ENCODE measurements at regions not wholly inside any gene's neighbourhood (a gene's known extent, or its start where the extent isn't known, plus 50 kb on each side); places are given as distances from the start of the nearest gene placed in this dataset.

DNA sequence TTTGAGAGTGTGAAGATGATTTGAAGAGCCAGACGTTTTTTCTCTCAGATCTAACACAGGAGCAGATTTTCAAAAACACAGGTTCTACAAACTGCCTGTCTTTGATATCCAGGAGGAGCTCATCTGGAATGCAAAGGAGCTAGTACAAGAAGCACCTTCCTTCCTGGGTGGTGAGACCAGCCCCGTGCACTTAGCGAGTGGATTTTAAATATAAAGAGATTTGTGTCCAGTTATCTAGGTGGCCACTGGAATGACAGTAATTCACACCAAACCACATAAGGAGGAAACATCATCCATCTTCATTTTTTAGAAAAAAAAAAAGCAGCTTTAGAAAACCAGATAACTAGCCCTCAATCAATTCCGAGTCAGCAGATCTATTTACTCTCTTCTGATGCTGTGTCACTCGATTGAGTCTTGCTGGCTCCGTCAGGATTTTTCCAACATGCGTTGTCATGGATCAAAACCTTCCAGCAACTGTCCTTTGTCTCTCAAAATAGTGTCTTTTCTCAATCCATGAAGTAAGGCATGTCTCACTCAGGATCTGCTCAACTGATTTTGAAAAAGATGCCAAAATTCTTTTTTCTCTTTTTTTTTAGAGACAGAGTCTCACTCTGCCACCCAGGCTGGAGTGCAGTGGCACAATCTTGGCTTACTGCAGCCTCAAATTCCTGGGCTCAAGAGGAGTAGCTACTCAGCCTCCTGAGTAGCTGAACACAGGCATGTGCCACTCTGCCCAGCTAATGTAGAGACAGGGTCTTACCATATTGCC is 451.2 kb upstream of the PSMD7 start:
- no peak for DNase-seq (ENCODE audit: low read depth in 1 of 2, low spot score in 1 of 2)

DNA sequence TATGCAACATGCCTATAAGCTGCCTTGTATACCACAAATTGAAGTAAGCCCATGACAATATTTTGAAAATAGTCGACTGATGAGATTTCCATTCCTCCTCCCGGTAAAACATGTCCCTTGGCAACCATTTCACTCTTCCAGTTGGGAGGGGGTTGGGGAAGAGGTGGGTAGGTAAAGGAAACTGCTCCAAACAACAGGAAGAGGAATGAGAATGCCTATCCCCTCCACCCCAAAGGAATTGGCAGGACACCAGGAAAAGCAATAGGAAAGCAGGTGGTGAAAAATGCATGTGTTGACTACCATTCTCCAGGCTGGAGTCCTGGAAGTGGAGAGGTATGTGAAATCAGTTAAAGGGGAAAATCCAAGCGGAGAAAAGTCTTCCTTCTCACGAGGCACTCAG is 455.9 kb upstream of the PSMD7 start:
- DNase-seq (ENCODE audit: low read depth in 1 of 2, low spot score in 1 of 2): no peak

DNA sequence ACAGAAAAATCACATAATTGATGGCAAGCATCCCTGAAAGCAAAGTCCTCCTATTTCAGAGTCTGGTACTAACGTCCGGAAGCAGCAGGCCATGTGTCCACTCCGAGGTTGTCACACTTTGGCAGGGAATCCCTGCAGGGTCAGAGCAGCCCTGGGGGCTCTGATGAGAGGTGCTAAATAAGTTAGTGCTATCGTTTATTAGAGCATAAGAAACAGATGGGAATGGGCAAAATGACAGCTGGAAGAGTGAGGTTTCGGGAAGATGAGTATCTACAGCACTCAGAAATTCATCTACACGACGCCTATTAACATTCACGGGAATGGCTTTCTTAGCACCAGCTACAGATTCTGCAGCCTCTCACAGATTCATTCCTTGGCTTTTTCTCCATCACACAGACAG is 465.4 kb upstream of the PSMD7 start:
- no peak for DNase-seq (ENCODE audit: low read depth in 1 of 2, low spot score in 1 of 2)

DNA sequence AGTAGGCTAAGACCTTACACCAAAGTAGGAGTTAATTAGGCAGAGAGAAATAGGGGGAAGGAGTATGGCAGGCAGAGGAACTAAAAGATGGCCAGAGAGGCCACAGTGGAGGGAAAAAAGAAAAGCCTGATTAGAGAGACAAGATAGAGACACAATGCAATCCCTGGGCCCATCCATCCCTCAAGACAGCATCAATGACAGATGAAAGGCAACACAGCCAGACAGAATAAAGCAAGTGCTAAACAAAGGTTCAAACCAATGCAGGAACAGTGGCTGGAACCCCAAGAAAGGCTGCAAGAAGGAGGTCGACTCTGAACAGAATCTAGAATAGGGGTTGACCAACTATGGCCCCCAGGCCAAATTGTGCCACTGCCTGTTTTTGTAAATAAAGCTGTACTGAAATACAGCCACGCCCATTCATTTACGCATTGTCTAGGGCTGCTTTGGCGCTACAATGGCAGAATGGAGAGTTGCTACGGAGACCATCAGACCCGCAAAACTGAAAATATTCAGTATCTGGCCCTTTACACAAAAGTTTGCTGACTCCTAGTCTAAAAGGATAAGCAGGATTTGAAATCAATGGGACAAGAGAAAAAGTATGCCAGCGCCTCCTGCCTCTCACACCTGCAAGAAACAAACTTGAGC is 473.3 kb upstream of the PSMD7 start:
- no peak for DNase-seq (ENCODE audit: low read depth in 1 of 2, low spot score in 1 of 2)

DNA sequence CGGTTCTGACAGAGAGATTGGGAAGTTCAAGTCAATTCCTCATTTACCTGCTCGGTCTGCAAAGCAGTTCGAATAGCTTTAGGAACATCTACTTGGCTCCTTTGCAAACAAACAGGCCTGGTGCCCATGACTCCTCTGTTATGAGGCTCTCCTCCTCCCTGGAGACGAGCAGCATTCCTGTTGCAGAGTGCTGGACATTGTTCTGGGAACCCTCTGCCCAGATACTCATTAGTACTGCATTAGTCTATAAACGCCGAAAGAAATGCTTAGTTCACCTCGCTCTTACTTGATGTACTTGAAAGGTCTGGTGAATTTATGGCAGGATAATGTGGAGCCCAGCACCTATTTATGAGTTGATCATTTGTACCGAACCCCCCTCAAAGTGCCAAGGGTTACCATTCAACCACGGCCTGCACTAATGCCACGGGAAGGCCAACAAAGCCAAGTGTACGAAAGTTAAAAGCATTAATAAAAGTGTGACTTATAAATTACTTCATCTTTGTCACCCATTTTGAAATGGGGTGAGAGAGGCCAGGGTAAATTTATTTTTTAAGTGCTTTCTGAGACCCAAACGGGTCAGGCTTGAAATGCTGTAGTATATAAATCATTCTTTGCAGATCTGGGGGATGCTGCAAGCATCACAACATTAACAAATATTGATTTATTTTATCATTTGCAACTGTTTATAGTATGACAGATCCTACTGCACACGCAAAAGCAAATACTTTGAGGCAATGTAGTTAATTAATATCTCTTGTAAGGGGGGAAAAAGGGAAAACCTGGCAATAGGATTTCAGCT is 478.9 kb upstream of the PSMD7 start:
- no peak for DNase-seq (ENCODE audit: low read depth in 1 of 2, low spot score in 1 of 2)

DNA sequence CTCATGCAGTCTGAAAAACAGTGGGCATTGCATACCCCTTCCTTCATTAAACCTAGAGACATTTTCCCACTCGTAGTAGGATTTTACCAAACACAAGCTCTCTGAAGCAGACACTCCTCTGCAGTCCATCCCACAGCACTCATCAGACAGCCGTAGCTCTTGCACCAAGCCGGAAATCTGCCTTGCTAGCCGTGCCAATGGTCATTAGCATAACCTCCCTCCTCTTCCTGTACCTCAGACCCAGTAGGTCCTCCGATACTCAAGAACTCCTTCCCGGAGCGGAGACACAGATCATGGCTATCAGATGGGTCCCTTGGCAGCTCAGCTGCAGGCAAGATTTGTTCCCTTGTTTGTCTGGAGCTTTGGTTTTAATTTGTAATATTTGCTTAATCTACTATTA is 483.1 kb upstream of the PSMD7 start:
- no peak for DNase-seq (ENCODE audit: low read depth in 1 of 2, low spot score in 1 of 2)

DNA sequence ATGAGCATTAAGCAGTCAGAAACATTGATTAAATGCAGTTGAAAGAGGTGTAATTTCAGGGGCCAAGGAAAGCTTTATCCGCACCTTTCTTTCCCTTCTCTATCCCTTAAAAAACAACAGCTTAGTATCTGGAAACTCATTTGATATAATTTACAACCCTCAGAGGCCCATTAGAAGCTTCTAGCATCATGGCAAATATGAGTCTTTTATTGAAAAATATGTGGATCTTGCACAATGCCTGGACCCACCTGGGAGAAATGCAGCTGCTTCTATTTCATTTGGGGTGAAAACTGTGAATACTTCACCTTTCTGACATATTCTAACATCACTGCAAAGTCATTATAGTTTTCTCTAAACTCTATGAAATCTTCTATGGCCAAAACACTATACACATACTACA is 492.2 kb upstream of the PSMD7 start:
- no peak for DNase-seq (ENCODE audit: low read depth in 1 of 2, low spot score in 1 of 2)

DNA sequence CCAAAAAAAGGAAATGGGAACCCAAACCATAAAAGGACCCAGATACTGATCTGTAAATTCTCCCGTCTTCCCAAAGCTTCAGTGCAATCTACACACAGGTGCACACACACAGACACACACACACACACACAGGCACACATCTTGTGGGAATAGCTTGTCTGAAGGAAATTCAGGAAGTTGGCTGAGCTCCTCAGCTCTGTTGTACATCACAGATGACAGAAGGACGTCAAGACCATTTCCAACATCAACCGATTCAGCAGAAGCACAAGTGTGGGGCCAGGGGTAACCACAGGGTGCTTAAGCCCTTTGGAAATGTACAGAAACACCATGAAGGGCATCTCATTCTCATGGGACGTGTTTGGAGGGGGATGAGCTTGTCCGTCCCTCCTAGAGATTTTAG is 498.1 kb upstream of the PSMD7 start:
- no peak for DNase-seq (ENCODE audit: low read depth in 1 of 2, low spot score in 1 of 2)

DNA sequence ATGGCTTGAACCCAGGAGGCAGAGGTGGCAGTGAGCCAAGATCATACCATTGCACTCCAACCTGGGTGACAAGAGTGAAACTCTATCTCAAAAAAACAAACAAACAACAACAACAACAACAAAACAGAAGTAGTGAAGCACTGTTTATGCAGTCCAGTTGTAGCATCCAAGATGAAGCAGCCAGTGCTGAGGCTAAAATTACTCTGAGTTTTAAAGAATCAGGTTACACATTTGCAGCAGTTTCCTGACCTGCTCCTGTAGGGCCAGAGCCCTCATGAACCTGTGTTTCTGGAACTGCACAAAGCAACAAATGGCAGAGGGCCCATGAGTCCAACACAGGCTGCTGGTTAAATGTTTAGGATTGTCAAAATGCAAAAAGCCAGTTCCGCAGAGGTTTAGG is 499.5 kb upstream of the PSMD7 start:
- DNase-seq (ENCODE audit: low read depth in 1 of 2, low spot score in 1 of 2): no peak

DNA sequence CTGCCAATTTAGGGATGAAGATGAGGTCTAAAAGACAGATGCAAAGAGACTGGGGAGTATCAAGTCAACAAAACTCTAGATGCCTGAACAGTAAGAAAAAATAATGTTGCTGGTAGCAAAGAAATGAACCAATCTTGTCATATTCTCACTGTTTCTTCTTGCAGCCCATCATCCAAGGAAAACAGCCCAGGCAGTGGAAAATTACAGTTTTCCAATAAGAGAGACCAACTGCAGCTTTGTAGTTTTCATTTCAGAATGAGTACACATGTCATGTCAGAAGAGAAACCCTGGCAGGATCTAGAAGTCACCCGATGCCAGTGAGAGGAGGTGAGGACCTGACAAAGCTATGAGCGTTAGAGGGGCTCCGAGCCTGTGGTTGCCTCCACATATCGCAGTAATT is 500.4 kb upstream of the PSMD7 start:
- no peak for DNase-seq (ENCODE audit: low read depth in 1 of 2, low spot score in 1 of 2)

DNA sequence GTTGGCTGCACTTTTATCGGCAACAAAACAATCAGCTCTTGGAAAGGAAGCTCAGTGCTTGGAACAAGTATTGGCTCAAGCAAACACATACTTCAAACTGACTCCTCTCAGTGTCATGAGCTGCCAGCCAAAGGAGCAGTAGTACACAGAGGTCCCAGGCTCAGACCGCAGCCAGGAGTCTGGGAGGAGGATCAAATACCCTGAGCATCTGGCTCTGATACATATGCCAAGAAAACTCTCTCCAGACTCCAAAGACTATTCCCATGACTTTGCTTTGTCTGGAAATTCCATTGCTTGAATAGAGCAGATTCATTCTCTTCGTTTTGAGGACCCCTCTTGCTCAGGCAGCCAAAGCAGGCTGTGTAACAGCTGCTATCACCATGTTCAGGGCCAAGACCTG is 501.6 kb upstream of the PSMD7 start:
- DNase-seq (ENCODE audit: low read depth in 1 of 2, low spot score in 1 of 2): no peak

DNA sequence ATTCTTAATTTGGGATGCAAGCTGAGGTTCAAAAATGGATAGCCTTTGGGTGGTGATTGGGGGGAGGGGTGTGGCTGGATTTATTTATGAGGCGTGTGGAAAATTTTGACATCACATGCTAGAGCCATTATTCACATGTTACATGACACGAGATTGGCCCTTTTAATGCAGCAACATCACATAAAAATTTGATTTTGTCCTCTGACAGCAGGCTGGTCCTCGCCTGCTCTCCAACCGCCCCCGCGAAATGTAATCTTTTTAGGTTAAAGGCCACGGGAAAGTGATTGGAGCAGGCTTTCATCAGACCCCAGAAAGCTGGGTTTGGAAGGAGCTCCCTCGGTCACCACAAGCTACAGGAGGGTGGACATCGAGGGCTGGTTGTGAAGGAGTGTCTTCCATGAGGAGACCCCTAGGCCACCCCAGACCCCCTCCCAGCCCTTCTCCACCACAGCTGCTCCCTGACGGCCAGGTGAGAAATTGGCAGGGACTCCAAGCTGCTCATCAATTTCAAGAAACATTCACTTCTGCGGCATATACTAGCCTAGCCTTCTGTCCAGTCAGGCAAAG is 502.7 kb upstream of the PSMD7 start:
- no peak for DNase-seq (ENCODE audit: low read depth in 1 of 2, low spot score in 1 of 2)

DNA sequence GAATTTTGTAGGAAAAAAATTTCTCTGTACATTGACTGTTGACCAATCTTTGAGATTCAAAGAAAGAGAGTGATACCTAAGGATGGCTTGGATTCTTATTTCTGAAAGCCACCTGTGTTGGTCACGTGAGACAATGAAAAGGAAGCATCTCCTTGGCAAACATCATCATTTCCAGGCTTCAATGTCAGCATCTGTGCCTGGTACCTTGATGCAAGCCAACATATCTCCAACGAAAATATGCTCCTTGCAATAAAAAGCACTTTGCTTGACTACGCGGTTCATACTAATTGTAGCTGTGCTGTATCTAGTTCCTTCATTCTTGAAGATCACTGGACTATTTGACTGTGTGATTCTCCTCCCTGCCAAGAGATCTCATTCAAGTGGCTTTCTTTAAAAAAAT is 503.4 kb upstream of the PSMD7 start:
- no peak for DNase-seq (ENCODE audit: low read depth in 1 of 2, low spot score in 1 of 2)

DNA sequence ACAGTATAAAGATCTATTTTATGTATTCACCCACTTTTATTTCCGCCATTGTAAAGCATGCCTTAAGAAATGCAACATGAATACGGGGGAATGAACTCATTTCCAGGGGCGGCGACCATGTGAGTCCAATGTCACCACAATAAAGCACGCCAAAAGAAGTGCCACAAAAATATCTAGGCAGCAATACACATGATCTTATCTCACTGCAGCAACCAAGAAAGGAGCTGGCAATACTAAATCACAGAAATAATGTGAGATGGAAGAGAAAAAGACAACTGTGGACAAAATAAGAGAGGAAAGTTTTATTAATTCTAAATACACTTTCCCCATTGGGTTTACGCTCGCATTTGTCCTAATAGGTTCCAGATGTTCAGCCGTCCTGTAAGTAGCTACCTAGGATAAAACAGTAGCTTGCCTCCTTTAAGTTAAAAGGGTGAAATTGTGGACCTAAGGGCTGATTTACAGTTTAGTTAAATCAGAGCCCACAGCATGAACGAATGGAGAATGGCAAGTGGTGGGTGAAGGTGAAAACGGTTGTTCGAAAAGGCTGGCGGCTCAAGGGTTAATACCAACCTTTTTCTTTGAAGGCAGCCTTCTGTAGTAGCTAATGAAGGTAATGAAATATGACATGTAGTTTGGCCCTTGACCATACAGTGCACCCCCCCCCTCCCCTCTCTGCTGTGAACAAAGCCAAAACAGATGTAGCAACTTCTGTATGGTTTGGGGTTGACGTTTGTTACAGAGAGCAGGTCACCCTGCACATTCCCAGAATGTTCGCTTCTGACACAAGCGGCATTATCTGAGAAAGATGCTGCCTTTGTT is 504.2 kb upstream of the PSMD7 start:
- no peak for DNase-seq (ENCODE audit: low read depth in 1 of 2, low spot score in 1 of 2)

DNA sequence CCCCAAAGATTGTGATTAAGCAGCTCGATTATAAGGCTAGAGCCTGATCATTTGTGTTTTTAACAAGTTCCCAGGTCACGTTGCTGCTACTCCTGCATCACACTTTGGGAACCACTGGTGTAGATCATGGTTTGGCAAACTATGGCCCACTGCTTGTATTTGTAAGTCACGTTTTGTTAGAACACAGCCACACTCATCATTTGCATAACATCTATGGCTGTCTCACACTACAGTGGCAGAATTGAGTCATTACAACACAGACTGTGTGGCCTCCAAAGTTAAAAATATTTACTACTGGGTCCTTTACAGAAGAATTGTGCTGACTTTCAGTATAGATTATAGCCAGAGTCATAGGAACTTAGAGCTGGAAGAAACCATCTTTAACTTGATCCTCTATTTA is 515.3 kb upstream of the PSMD7 start:
- DNase-seq (ENCODE audit: low read depth in 1 of 2, low spot score in 1 of 2): no peak

DNA sequence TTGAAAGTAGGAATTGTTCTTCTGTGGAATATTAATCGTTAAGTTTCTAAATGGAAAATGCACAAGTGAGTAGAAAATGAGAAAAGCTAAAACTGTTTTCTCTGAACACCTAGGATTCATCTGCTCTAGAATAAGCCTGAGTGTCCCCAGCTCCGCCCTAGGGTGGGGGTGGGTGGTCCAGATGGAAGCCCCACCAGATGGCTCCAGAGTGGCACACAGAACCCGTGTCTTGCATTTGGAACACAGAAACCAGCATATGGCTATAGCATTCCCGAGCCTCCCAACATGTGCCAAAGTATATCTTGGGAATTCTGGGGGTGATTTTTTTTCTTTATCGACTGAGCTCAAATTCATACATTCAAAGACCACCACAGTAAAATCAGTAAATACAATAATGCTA is 517.7 kb upstream of the PSMD7 start:
- no peak for DNase-seq (ENCODE audit: low read depth in 1 of 2, low spot score in 1 of 2)

DNA sequence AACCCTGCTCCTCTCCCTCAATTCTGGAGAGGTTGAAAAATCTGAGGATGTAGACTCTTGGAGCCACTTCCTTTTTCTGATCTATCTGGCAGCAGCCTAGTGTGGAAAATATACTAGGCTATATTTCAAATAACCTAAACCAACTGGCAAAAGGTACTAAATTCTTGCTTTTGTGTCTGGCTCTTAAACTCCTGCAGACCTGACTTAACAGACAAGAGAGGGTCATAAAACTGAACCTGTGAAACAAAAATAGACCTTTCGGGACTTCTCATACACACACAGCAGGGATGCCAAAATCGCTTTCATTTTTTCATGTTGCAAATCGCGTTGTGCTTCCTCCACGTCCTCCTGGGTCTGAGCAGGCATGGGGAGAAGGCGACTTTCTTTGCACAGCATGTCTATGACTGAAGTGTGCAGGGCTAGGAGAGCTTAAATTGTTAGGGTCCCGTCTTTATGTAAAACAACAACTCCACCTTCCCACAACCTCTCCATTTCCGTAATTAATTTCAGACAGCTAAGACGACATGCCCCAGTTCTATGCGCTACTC is 520.7 kb upstream of the PSMD7 start:
- no peak for DNase-seq (ENCODE audit: low read depth in 1 of 2, low spot score in 1 of 2)

DNA sequence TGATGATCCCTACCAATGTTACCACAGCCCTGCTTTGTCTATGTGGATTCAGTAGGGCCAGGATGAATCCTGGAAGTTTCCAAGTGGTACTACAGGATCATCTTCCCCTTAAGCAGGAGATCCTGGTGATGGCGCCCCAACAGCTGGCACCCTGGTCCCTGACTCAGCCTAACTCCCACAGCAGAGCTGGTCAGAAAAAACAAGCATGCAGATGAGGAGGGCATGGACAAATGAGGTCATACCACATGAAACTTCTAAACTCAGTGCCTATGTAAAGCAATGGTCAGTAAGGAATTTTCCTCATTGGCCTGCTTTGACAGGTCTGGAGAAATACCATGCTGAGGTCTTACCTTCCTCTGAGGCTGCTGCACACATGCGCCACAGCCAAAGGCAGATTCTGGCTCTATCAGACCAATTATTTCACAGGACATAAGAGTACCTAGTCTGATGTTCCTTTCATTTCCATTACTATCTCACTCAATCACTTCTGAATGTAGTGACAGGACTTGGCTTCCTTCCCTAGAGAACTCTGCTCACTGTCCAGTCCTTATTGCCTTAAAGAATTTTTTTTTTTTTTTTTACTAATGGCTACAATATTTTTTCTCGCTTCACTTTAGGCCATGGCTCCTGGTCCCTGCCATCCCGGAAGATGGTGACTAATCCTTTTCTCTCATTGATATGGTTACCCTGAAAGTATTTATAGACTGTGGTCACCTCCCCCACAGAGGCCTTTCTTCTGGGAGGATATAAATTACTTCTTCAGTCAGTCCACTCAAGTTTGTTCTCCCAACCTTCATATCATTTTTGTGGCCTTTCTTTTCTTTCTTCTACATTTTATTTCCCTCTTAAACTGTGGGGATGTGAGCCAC is 525.2 kb upstream of the PSMD7 start:
- no peak for DNase-seq (ENCODE audit: low read depth in 1 of 2, low spot score in 1 of 2)

DNA sequence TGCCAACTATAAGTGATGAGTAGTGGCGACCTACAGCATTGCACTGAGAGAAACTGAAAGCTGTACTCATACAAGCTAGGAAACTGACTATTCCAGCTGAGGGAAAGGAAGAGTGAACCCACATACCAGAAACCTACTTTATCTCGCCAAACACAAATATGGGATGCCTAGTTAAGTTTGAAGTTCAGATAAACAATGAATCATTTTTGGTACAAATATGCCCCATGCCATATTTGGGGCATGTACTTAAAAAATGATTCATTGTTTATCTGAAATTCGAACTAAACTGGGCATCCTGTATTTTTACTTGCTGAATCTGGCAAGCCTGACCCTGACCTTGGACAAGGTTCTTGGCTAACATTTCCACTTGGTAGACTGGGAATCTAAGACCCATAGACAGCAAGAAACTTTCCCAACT is 527.8 kb upstream of the PSMD7 start:
- DNase-seq (ENCODE audit: low read depth in 1 of 2, low spot score in 1 of 2): no peak

DNA sequence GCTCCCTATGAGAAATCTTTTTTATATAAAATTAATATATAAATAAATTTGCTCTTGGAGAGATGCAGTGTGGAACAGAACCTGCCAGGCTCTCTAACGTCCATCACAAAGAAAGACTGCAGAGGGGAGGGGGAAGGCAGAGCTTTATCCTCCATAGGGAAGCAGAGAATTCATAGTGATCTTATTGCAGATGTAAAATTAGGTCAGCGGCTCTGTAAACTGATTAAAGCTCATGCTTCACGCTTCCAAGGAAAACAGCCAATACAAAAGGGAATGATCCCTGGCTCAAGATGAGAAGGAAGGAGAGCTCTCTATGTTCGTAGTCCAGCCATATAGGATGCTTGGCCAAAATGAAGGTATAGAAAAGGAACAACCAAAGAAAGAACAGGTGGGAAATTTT is 532.3 kb upstream of the PSMD7 start:
- no peak for DNase-seq (ENCODE audit: low read depth in 1 of 2, low spot score in 1 of 2)

Measured in activated CD4-positive, alpha-beta T cell treated with anti-CD3 and anti-CD28 coated beads, Interleukin-2, amount 50 U/mL, for 24 hours (primary cell).